ENCODE measurements at regions not wholly inside any gene's neighbourhood (a gene's known extent, or its start where the extent isn't known, plus 50 kb on each side); places are given as distances from the start of the nearest gene placed in this dataset.

- TF ChIP-seq CTCF (IDR thresholded peaks at IDR 0.05) (no peak), POLR2A (IDR thresholded peaks at IDR 0.05) (no peak), EP300 (IDR thresholded peaks at IDR 0.05) (no peak), POLR2AphosphoS5 (IDR thresholded peaks at IDR 0.05) (no peak)
These were observed 71.7 kb upstream of the SERPINE2 start for GRCh38 chr2:224110811-224111210.

All from gastroesophageal sphincter (tissue), 3 donors.